SK-N-SH treated with all-trans-retinoic acid at 6 μM for 48 hours (cell line): ENCODE measurements at regions not wholly inside any gene's neighbourhood (a gene's known extent, or its start where the extent isn't known, plus 50 kb on each side); places are given as distances from the start of the nearest gene placed in this dataset.

ENCODE experiments used
- ATAC-seq: fragments of 200-7000 bp; cut with Tn5 transposase; 3 replicates; pipeline ENCODE4 v1.9.1; 2020; ENCODE audit warnings: mild to moderate bottlenecking, moderate library complexity
- ARNTL ChIP-seq: fragments of 450-650 bp; formaldehyde crosslinking; IDR thresholded peaks from 2 replicates; pipeline ENCODE4 v1.5.0; 2020; ENCODE audit warnings: low read depth, mild to moderate bottlenecking, moderate library complexity, borderline replicate concordance
- BACH2 ChIP-seq: fragments of 250-450 bp; sonication (Bioruptor Pico); IDR thresholded peaks from 2 replicates; pipeline ENCODE4 v1.9.0; 2021; ENCODE audit warnings: mild to moderate bottlenecking, borderline replicate concordance
- CREB5 ChIP-seq: fragments of 250-450 bp; sonication (Bioruptor Pico); IDR thresholded peaks from 2 replicates; pipeline ENCODE4 v1.5.1; 2020; ENCODE audit warnings: low read depth, mild to moderate bottlenecking, moderate library complexity
- ESRRG ChIP-seq: fragments of 250-450 bp; sonication (Bioruptor Pico); IDR thresholded peaks from 2 replicates; pipeline ENCODE4 v1.6.1; 2021; ENCODE audit warnings: mild to moderate bottlenecking
- GLIS3 ChIP-seq: fragments of 250-450 bp; sonication (Bioruptor Pico); IDR thresholded peaks from 2 replicates; pipeline ENCODE4 v1.5.0; 2020; ENCODE audit warnings: mild to moderate bottlenecking, moderate library complexity
- ISL1 ChIP-seq: fragments of 250-450 bp; sonication (Bioruptor Pico); IDR thresholded peaks from 2 replicates; pipeline ENCODE4 v2.1.2; 2022; ENCODE audit warnings: mild to moderate bottlenecking, moderate library complexity
- OSR1 ChIP-seq: fragments of 250-450 bp; sonication (Bioruptor Pico); IDR thresholded peaks from 2 replicates; pipeline ENCODE4 v1.8.0; 2022; ENCODE audit warnings: moderate library complexity, mild to moderate bottlenecking, inconsistent platforms
- PPARA ChIP-seq: fragments of 250-450 bp; sonication (Bioruptor Pico); IDR thresholded peaks from 2 replicates; pipeline ENCODE4 v1.5.0; 2020; ENCODE audit warnings: mild to moderate bottlenecking, borderline replicate concordance
- RARB ChIP-seq: fragments of 250-450 bp; sonication (Bioruptor Pico); IDR thresholded peaks from 2 replicates; pipeline ENCODE4 v1.8.0; 2021; ENCODE audit warnings: mild to moderate bottlenecking, moderate library complexity
- SNAI2 ChIP-seq: fragments of 250-450 bp; sonication (Bioruptor Pico); IDR thresholded peaks from 2 replicates; pipeline ENCODE4 v1.5.0; 2020; ENCODE audit warnings: mild to moderate bottlenecking, moderate library complexity
- TCF4 ChIP-seq: fragments of 250-450 bp; sonication (Bioruptor Pico); IDR thresholded peaks from 2 replicates; pipeline ENCODE4 v1.8.0; 2021; ENCODE audit warnings: mild to moderate bottlenecking, moderate library complexity, borderline replicate concordance
- TOX ChIP-seq: fragments of 250-450 bp; sonication (Bioruptor Pico); IDR thresholded peaks from 2 replicates; pipeline ENCODE4 v1.8.0; 2021; ENCODE audit warnings: mild to moderate bottlenecking, moderate library complexity, borderline replicate concordance
- TSHZ2 ChIP-seq: fragments of 250-450 bp; sonication (Bioruptor Pico); IDR thresholded peaks from 2 replicates; pipeline ENCODE4 v1.5.0; 2020; ENCODE audit warnings: mild to moderate bottlenecking, moderate library complexity
- ZC3H10 ChIP-seq: fragments of 250-450 bp; sonication (Bioruptor Pico); IDR thresholded peaks from 2 replicates; pipeline ENCODE4 v1.5.1; 2021; ENCODE audit warnings: mild to moderate bottlenecking, moderate library complexity
- ZFP3 ChIP-seq: fragments of 250-450 bp; sonication (Bioruptor Pico); IDR thresholded peaks from 2 replicates; pipeline ENCODE4 v1.5.0; 2020; ENCODE audit warnings: mild to moderate bottlenecking, moderate library complexity
- ZFP30 ChIP-seq: fragments of 450-650 bp; formaldehyde crosslinking; IDR thresholded peaks from 2 replicates; pipeline ENCODE4 v1.5.0; 2022; ENCODE audit warnings: mild to moderate bottlenecking, moderate library complexity
- ZNF565 ChIP-seq: fragments of 450-650 bp; formaldehyde crosslinking; conservative IDR thresholded peaks from 2 replicates; pipeline ENCODE4 v1.5.0; 2020; ENCODE audit warnings: low read depth, mild to moderate bottlenecking, moderate library complexity
- ZNF8 ChIP-seq: fragments of 450-650 bp; formaldehyde crosslinking; IDR thresholded peaks from 2 replicates; pipeline ENCODE4 v1.5.0; 2020; ENCODE audit warnings: mild to moderate bottlenecking, moderate library complexity
- TF ChIP-seq, protein P1 (sequence below): fragments of 250-450 bp; sonication (Bioruptor Pico); IDR thresholded peaks from 2 replicates; pipeline ENCODE4 v1.8.0; 2020; ENCODE audit warnings: mild to moderate bottlenecking, moderate library complexity, borderline replicate concordance

GRCh38 chr16:65774350-65774749, 592.1 kb upstream of the CDH5 start (continued):
- TF ChIP-seq PPARA: no peak

- ATAC-seq: no peak
- TF ChIP-seq, protein P1, sequence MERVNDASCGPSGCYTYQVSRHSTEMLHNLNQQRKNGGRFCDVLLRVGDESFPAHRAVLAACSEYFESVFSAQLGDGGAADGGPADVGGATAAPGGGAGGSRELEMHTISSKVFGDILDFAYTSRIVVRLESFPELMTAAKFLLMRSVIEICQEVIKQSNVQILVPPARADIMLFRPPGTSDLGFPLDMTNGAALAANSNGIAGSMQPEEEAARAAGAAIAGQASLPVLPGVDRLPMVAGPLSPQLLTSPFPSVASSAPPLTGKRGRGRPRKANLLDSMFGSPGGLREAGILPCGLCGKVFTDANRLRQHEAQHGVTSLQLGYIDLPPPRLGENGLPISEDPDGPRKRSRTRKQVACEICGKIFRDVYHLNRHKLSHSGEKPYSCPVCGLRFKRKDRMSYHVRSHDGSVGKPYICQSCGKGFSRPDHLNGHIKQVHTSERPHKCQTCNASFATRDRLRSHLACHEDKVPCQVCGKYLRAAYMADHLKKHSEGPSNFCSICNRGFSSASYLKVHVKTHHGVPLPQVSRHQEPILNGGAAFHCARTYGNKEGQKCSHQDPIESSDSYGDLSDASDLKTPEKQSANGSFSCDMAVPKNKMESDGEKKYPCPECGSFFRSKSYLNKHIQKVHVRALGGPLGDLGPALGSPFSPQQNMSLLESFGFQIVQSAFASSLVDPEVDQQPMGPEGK (CRISPR knock-in tag): no peak
- TF ChIP-seq RARB: no peak
Measured at GRCh38 chr16:65773301-65773874, 593.1 kb upstream of the CDH5 start.

DNA sequence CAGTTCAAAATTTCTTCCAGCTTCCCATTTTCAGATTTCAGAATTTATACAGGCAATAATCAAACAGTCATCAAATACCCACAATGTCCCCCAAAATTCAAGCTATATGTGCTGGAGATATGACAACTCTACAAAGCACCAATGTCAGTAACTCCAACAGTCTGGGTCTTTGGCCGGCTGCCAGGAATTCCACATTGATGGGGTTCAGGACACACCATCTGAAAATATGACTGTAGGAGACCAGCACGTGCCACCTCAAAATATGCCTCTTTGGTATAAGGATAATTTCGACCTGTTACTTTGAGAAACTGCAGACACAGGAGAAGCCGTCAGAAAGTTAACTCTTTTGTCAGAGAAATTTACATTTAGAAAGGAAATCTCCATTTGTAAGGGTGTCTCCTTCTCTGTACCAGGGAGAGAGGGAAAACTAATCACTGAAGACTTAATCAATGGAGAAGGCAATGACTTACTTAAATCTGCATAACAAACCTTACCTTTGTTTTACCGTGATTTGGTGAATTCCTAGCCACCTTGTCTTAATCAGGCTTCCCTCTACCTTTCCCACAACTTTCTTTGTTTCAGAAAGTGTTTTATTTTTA, 594.3 kb upstream of the CDH5 start:
- TF ChIP-seq TSHZ2 (CRISPR knock-in tag): no peak
- TF ChIP-seq ZNF8 (CRISPR knock-in tag): no peak
- TF ChIP-seq TOX (CRISPR knock-in tag): no peak
- no peak for TF ChIP-seq ESRRG (CRISPR knock-in tag)
- TF ChIP-seq ISL1 (CRISPR knock-in tag): no peak
- no peak for TF ChIP-seq SNAI2
- TF ChIP-seq ZFP30 (CRISPR knock-in tag): no peak
- no peak for TF ChIP-seq RARB
- TF ChIP-seq OSR1: no peak
- TF ChIP-seq ZNF565 (CRISPR knock-in tag): no peak
- TF ChIP-seq ZC3H10: no peak
- TF ChIP-seq BACH2 (CRISPR knock-in tag): no peak
- TF ChIP-seq CREB5: no peak
- TF ChIP-seq ARNTL: no peak
- ATAC-seq: no peak

GRCh38 chr16:65771707-65772106, 594.8 kb upstream of the CDH5 start:
- TF ChIP-seq ZC3H10 (no peak), ISL1 (CRISPR knock-in tag) (no peak), BACH2 (CRISPR knock-in tag) (no peak), GLIS3 (CRISPR knock-in tag) (no peak), ZFP3 (CRISPR knock-in tag) (no peak), TCF4 (no peak), ZFP30 (CRISPR knock-in tag) (no peak), TSHZ2 (CRISPR knock-in tag) (no peak), ZNF565 (CRISPR knock-in tag) (no peak)
- TF ChIP-seq, all 23 proteins: peak for 0
- no peak for ATAC-seq
